Fibroblast of villous mesenchyme (primary cell): ENCODE measurements at regions not wholly inside any gene's neighbourhood (a gene's known extent, or its start where the extent isn't known, plus 50 kb on each side); places are given as distances from the start of the nearest gene placed in this dataset.

Source experiments
- DNase-seq: peaks from one replicate; pipeline ENCODE4 v3.0.0-alpha.2; 2010; ENCODE audit warnings: low read depth
- H3K4me3 ChIP-seq: 2 replicates; pipeline ENCODE4 v1.5.1; 2011; ENCODE audit warnings: low read depth, mild to moderate bottlenecking, low read length
- TF ChIP-seq, protein P1 (sequence below): IDR thresholded peaks from 2 replicates; pipeline ENCODE4 v1.5.1; 2012; ENCODE audit warnings: low read depth, mild to moderate bottlenecking, low read length; ENCODE audit not compliant: insufficient read depth

DNA sequence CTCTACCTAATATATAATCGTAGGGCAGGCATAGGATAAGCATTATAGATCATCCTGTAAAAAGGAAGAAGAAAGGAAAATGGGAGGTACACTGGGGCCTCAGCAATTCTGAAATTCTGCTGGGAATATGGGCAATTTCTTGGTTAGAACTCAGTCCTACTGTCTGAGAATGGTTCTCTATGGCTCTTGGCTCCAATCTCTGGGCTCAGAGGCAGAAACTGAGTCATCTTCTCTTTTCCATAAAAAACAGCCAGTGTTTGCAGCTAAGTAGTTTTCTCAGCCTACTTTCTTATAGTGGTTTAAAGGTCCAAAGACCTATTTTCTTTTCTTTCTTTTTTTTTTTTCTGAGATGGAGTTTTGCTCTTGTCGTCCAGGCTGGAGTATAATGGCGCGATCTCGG lies 135.8 kb upstream of the ZBED5 start:
- no peak for DNase-seq
- TF ChIP-seq, protein P1, sequence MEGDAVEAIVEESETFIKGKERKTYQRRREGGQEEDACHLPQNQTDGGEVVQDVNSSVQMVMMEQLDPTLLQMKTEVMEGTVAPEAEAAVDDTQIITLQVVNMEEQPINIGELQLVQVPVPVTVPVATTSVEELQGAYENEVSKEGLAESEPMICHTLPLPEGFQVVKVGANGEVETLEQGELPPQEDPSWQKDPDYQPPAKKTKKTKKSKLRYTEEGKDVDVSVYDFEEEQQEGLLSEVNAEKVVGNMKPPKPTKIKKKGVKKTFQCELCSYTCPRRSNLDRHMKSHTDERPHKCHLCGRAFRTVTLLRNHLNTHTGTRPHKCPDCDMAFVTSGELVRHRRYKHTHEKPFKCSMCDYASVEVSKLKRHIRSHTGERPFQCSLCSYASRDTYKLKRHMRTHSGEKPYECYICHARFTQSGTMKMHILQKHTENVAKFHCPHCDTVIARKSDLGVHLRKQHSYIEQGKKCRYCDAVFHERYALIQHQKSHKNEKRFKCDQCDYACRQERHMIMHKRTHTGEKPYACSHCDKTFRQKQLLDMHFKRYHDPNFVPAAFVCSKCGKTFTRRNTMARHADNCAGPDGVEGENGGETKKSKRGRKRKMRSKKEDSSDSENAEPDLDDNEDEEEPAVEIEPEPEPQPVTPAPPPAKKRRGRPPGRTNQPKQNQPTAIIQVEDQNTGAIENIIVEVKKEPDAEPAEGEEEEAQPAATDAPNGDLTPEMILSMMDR, result no peak

DNA sequence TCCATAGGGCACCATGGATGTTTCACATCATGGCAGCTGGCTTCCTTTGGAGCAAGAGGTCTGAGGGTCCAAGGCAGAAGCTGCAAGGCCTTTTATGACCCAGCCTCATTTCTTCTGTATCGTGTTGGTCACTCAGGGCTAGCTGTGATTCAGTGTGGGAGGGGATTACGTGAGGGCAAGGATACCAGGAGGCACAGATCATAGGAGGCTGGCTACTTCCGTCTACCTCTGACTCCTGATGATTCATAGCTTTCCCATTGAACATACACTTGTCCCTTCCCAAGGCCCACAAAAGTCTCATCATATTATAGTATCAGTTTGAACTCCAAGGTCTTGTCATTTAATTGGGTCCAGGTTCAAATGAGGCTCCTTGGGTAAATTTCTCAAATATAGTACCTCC lies 135.3 kb upstream of the ZBED5 start:
- no peak for DNase-seq
- TF ChIP-seq, protein P1, result no peak
- no peak overlapping the region for H3K4me3 ChIP-seq

More for the DNA sequence above, 135.8 kb upstream of the ZBED5 start:
- H3K4me3 ChIP-seq, result no peak overlapping the region

DNA sequence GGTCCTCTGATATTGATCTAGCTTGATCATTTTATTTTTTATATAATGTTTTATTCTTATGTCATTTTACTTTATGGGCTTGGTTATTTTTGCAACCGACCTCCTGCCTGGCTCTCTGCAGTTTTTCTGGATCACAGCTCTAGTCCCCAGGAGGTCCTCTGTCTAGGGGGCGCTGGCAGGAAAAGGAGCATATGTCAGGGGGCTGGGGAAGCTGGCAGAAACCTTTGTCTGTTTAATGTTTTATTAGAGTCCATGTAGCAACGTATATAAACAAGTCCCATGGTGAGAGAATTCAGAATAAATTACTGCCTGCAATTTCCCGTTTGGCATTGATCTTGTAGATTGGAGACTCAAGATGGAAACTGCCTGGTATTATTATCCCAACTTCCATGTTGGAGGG lies 133.5 kb upstream of the ZBED5 start:
- no peak overlapping the region for H3K4me3 ChIP-seq
- DNase-seq, result no peak
- TF ChIP-seq, protein P1, result no peak

DNA sequence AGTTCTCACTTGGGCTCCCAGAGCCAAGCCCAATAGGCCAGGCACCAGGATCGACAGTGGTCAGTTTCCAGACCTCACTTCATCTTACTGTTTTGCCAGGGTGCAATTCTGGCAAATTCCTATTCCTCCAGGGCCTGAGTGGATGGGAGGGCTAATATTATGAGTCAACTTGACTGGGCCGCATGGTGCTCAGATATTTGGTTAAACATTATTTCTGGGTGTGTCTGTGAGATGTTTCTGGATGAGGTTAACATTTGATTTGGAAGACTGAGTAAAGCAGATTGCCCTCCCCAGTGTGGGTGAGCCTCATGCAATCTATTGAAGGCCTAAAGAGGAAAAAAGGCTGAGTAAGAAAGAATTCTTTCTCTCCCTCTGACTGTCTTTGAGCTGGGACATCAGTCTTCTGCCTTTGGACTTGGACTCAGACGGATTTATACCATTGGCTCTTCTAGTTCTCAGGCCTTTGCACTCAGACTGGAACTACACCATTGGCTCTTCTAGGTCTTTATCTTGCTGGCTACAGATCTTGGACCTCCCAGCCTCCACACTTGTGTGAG lies 132.9 kb upstream of the ZBED5 start:
- no peak overlapping the region for H3K4me3 ChIP-seq
- DNase-seq, result no peak
- TF ChIP-seq, protein P1, result no peak

DNA sequence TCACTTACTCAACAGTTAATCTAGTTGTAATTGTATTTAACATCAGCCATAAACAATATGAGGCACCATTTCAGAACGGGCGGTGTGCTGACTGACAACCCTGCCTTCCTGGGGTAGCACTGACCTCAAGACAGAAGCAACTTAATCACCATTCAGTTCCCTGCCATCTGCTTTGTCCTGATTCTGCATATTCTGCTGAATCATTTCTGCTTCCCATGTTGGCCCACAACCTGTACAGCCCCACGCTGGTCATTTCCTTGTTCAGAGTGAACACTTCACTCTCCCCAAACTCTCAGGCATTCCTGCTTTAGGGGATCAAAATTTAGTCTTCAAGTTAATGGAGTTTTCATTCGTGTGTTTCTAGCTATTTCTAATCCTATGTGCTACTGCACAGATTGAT lies 132.3 kb upstream of the ZBED5 start:
- TF ChIP-seq, protein P1, result no peak
- no peak for DNase-seq
- H3K4me3 ChIP-seq, result no peak overlapping the region

DNA sequence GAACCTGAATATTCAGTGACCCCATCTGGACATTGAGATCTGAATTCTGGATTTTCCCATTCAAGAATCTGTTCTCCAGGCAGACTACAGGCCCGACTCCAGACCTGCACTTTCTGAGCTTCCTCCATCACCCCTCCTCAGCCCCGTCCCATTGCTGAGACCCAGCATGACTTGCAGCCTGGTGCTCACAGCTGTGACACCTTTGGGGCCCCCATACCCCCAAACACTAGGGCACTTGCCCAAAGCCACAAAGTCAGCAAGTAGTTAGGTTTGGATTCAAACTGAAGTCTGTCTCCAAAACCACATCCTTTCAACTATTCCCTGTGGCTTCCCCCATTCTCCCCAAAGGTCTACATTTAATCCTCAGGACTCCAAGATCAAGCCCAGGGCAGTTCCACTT lies 128.2 kb upstream of the ZBED5 start:
- no peak for DNase-seq
- TF ChIP-seq, protein P1, result no peak
- H3K4me3 ChIP-seq, result no peak overlapping the region

DNA sequence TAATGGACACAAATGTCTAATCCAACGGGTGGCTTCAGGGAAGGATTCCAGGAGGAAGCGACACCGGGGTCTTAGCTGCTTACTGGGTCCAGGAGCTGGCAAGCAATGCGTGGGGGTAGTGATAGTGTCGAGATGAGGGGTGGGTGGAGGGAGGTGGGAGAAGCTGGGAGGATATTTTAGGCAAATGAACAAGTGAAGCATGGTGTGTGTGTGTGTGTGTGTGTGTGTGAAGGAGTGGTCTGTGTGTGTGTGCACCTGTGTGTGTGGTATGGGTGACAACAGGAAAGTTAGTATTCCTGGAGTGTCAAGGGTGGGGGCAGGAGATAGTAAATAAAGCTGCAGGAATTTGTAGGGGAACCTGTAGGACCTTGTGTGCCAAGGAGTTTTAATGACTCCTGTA lies 126.9 kb upstream of the ZBED5 start:
- TF ChIP-seq, protein P1, result no peak
- DNase-seq, result no peak
- H3K4me3 ChIP-seq, result no peak overlapping the region
